Prostate gland (tissue), 2 donors: ENCODE measurements at regions not wholly inside any gene's neighbourhood (a gene's known extent, or its start where the extent isn't known, plus 50 kb on each side); places are given as distances from the start of the nearest gene placed in this dataset.

ENCODE experiments used
- POLR2A ChIP-seq: fragments of 450-650 bp; IDR thresholded peaks from one replicate; pipeline ENCODE4 v1.6.1; 2016; ENCODE audit warnings: antibody characterized with exemption, mild to moderate bottlenecking
- POLR2AphosphoS5 ChIP-seq: sonication (generic); formaldehyde crosslinking; IDR thresholded peaks from one replicate; pipeline ENCODE4 v1.6.1; 2017; ENCODE audit warnings: antibody characterized with exemption
- TF ChIP-seq, protein P1 (sequence below), 4 experiments: fragments of 200-600 bp in 2 of 4; fragments of 450-650 bp in 2 of 4; sonication (generic) in 2 of 4; IDR thresholded peaks; 1 replicate in 3 of 4; 2 replicates in 1 of 4; pipeline ENCODE4 v1.5.1; 2016 to 2019; ENCODE audit warnings: antibody characterized with exemption in 4 of 4, mild to moderate bottlenecking in 2 of 4, moderate library complexity in 2 of 4

DNA sequence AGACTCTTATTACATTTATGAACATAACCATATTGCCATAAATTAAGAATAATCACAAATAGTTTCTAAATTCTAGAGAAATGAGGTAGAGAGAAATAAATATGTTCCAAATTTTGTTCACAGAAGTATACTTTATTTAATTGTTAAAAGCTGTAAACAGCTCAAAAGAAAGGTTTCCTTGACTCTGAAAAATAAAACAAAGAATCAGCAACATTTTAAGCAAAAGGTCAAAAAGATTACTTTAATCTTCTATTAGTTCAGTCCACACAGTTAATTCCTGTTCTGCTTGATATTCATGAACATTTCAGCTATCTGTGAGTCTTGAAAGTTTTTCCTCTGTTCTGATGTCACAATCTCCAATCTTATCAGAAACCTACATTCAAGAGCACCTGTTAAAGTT is 197.9 kb downstream of the GJA1 start:
- TF ChIP-seq, protein P1, sequence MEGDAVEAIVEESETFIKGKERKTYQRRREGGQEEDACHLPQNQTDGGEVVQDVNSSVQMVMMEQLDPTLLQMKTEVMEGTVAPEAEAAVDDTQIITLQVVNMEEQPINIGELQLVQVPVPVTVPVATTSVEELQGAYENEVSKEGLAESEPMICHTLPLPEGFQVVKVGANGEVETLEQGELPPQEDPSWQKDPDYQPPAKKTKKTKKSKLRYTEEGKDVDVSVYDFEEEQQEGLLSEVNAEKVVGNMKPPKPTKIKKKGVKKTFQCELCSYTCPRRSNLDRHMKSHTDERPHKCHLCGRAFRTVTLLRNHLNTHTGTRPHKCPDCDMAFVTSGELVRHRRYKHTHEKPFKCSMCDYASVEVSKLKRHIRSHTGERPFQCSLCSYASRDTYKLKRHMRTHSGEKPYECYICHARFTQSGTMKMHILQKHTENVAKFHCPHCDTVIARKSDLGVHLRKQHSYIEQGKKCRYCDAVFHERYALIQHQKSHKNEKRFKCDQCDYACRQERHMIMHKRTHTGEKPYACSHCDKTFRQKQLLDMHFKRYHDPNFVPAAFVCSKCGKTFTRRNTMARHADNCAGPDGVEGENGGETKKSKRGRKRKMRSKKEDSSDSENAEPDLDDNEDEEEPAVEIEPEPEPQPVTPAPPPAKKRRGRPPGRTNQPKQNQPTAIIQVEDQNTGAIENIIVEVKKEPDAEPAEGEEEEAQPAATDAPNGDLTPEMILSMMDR (IDR thresholded peaks at IDR 0.05) = no peak
- TF ChIP-seq POLR2AphosphoS5 (no peak), POLR2A (no peak)
